ENCODE measurements at regions not wholly inside any gene's neighbourhood (a gene's known extent, or its start where the extent isn't known, plus 50 kb on each side); places are given as distances from the start of the nearest gene placed in this dataset.

GRCh38 chr18:22102953-22103646 is 66.3 kb upstream of the GATA6 start:
- Histone ChIP-seq H3K14ac (ENCODE audit: insufficient read depth, low read length) (no peak overlapping the region), H3K27me3 (ENCODE audit: insufficient read depth, low read length) (no peaks in the 10 kb centered on the region), H2BK20ac (ENCODE audit: low read depth, low read length, poor library complexity, severe bottlenecking) (no peak overlapping the region), H2AK5ac (ENCODE audit: insufficient read length, low read length) (no peak overlapping the region), H2BK120ac (ENCODE audit: low read depth, low read length, poor library complexity, severe bottlenecking) (no peak overlapping the region), H3K4me1 (ENCODE audit: insufficient read depth, low read length) (no peaks in the 10 kb centered on the region; the same call in 1 of the 2 replicates), H3K9ac (ENCODE audit: extremely low read depth, insufficient read length, low read length) (no peak overlapping the region), H3K79me1 (ENCODE audit: insufficient read depth, low read depth, low read length, poor library complexity, severe bottlenecking) (no peaks in the 10 kb centered on the region), H3T11ph (ENCODE audit: low read length) (no peak overlapping the region), H2BK15ac (ENCODE audit: low read depth, low read length) (no peak overlapping the region), H3K23me2 (ENCODE audit: insufficient read length, low read depth, low read length, poor library complexity, severe bottlenecking) (no peaks in the 10 kb centered on the region), H2BK12ac (ENCODE audit: insufficient read length, low read depth, low read length) (no peak overlapping the region), H4K8ac (replicated peaks; ENCODE audit: insufficient read length, low read depth, low read length) (no peak overlapping the region), H4K5ac (ENCODE audit: insufficient read length, low read depth, low read length) (no peak overlapping the region), H3K18ac (ENCODE audit: insufficient read length, low read depth, low read length) (no peak overlapping the region), H4K20me1 (ENCODE audit: control insufficient read depth, insufficient read depth, insufficient read length) (no peaks in the 10 kb centered on the region), H3K9me3 (ENCODE audit: control insufficient read depth, low read depth, low read length) (no peaks in the 10 kb centered on the region), H3K23ac (ENCODE audit: insufficient read length, low read depth, low read length) (no peak overlapping the region), H3K79me2 (ENCODE audit: insufficient read depth, low read length) (no peaks in the 10 kb centered on the region), H4K91ac (ENCODE audit: insufficient read length, low read depth, low read length) (no peak overlapping the region), H3K4ac (ENCODE audit: low read depth, low read length) (no peak overlapping the region), H3K56ac (ENCODE audit: insufficient read length, low read depth, low read length) (no peak overlapping the region), H3K4me2 (ENCODE audit: insufficient read depth, insufficient read length, low read length) (no peak overlapping the region), H3K27ac (ENCODE audit: insufficient read length, low read depth, low read length) (no peak overlapping the region), H2AFZ (ENCODE audit: low read length) (no peak overlapping the region), H2BK5ac (ENCODE audit: insufficient read length, low read length) (no peak overlapping the region)
- WGBS (ENCODE audit: extremely low coverage, insufficient read length, low lambda C conversion rate) = no CpG with 5 or more reads among the region's 7 CpGs
- Mint-ChIP-seq H3K27me3 (ENCODE audit: low read depth) (peaks cover 26% of the 10 kb centered on the region), H3K4me1 (peaks cover 5 to 10% of the 10 kb centered on the region in 2 experiments; a peak in 2 of 4 replicates), H3K4me3 (no peak overlapping the region), H3K9me3 (no peaks in the 10 kb centered on the region), H3K27ac (no peak overlapping the region), H3K36me3 (ENCODE audit: insufficient read depth in 1 of 3, low read depth in 3 of 3) (no peaks in the 10 kb centered on the region)
- no peak for DNase-seq
- no peak for TF ChIP-seq CTCF (conservative IDR thresholded peaks at IDR 0.05)

Data from H9 (cell line).